ENCODE measurements at regions not wholly inside any gene's neighbourhood (a gene's known extent, or its start where the extent isn't known, plus 50 kb on each side); places are given as distances from the start of the nearest gene placed in this dataset.
"Not testable (repeated sequence)": the region's sequence is repeated elsewhere in the genome, so short reads cannot be mapped to it uniquely, and the experiment has no call there.

- Mint-ChIP-seq H3K4me3 (ENCODE audit: unreplicated experiment) (no peak overlapping the region), H3K27ac (ENCODE audit: unreplicated experiment) (no peak overlapping the region)
- DNase-seq = no peak
Observed at GRCh38 chr13:26485786-26486185, 71.7 kb upstream of the WASF3 start.

GRCh38 chr13:26486550-26486949, 70.9 kb upstream of the WASF3 start:
- Mint-ChIP-seq H3K9me3 (ENCODE audit: unreplicated experiment) (peaks cover 3% of the 10 kb centered on the region), H3K27me3 (ENCODE audit: unreplicated experiment) (peaks cover 5% of the 10 kb centered on the region), H3K27ac (ENCODE audit: unreplicated experiment) (no peak overlapping the region), H3K4me3 (ENCODE audit: unreplicated experiment) (no peak overlapping the region), H3K36me3 (ENCODE audit: unreplicated experiment) (peaks cover 9% of the 10 kb centered on the region), H3K4me1 (ENCODE audit: low read depth, unreplicated experiment) (peaks cover 11% of the 10 kb centered on the region)
- TF ChIP-seq CTCF (IDR thresholded peaks at IDR 0.05; ENCODE audit: partially characterized antibody, unreplicated experiment) = no peak
- no peak for DNase-seq

More at GRCh38 chr13:26485786-26486185, 71.7 kb upstream of the WASF3 start:
- peaks cover 6% of the 10 kb centered on the region for H3K36me3 Mint-ChIP-seq (ENCODE audit: unreplicated experiment)
- H3K27me3 Mint-ChIP-seq (ENCODE audit: unreplicated experiment) = peaks cover 5% of the 10 kb centered on the region
- TF ChIP-seq CTCF (IDR thresholded peaks at IDR 0.05; ENCODE audit: partially characterized antibody, unreplicated experiment) = no peak
- H3K4me1 Mint-ChIP-seq (ENCODE audit: low read depth, unreplicated experiment) = peaks cover 11% of the 10 kb centered on the region
- H3K9me3 Mint-ChIP-seq (ENCODE audit: unreplicated experiment) = peaks cover 3% of the 10 kb centered on the region

- Mint-ChIP-seq H3K4me1 (ENCODE audit: low read depth, unreplicated experiment) (peaks cover 11% of the 10 kb centered on the region), H3K27me3 (ENCODE audit: unreplicated experiment) (peaks cover 5% of the 10 kb centered on the region), H3K4me3 (ENCODE audit: unreplicated experiment) (no peak overlapping the region), H3K36me3 (ENCODE audit: unreplicated experiment) (peaks cover 9% of the 10 kb centered on the region), H3K9me3 (ENCODE audit: unreplicated experiment) (peaks cover 3% of the 10 kb centered on the region), H3K27ac (ENCODE audit: unreplicated experiment) (no peak overlapping the region)
- DNase-seq = no peak
- TF ChIP-seq CTCF (IDR thresholded peaks at IDR 0.05; ENCODE audit: partially characterized antibody, unreplicated experiment) = no peak
Observed at GRCh38 chr13:26487781-26488180, 69.7 kb upstream of the WASF3 start.

- Mint-ChIP-seq H3K27me3 (ENCODE audit: unreplicated experiment) (peaks cover 5% of the 10 kb centered on the region), H3K36me3 (ENCODE audit: unreplicated experiment) (peaks cover 9% of the 10 kb centered on the region), H3K4me3 (ENCODE audit: unreplicated experiment) (no peak overlapping the region), H3K27ac (ENCODE audit: unreplicated experiment) (no peak overlapping the region), H3K4me1 (ENCODE audit: low read depth, unreplicated experiment) (peaks cover 11% of the 10 kb centered on the region), H3K9me3 (ENCODE audit: unreplicated experiment) (peaks cover 3% of the 10 kb centered on the region)
- no peak for TF ChIP-seq CTCF (IDR thresholded peaks at IDR 0.05; ENCODE audit: partially characterized antibody, unreplicated experiment)
- no peak for DNase-seq
Observed at GRCh38 chr13:26488236-26489003, 69.1 kb upstream of the WASF3 start.

GRCh38 chr13:26492301-26492700, 65.2 kb upstream of the WASF3 start:
- not testable (repeated sequence) for H3K9me3 Mint-ChIP-seq (ENCODE audit: unreplicated experiment); H3K27ac Mint-ChIP-seq (ENCODE audit: unreplicated experiment); DNase-seq; H3K4me3 Mint-ChIP-seq (ENCODE audit: unreplicated experiment); H3K36me3 Mint-ChIP-seq (ENCODE audit: unreplicated experiment); H3K27me3 Mint-ChIP-seq (ENCODE audit: unreplicated experiment)
- H3K4me1 Mint-ChIP-seq (ENCODE audit: low read depth, unreplicated experiment) = peaks cover 16% of the 10 kb centered on the region
